Gastrocnemius medialis (tissue), 4 donors: ENCODE measurements at regions not wholly inside any gene's neighbourhood (a gene's known extent, or its start where the extent isn't known, plus 50 kb on each side); places are given as distances from the start of the nearest gene placed in this dataset.

ENCODE experiments used
- CTCF ChIP-seq, 5 experiments: fragments of 450-650 bp in 3 of 5; fragments of 200-600 bp in 2 of 5; sonication (generic) in 2 of 5; IDR thresholded peaks in 4 of 5; conservative IDR thresholded peaks in 1 of 5; 1 replicate in 4 of 5; 2 replicates in 1 of 5; pipeline ENCODE4 v1.5.1; 2016 to 2019; ENCODE audit warnings: antibody characterized with exemption in 5 of 5, mild to moderate bottlenecking in 3 of 5, moderate library complexity in 3 of 5
- POLR2A ChIP-seq, 2 donors: fragments of 450-650 bp; IDR thresholded peaks; one replicate each; pipeline ENCODE4 v1.6.1; 2017; ENCODE audit warnings: antibody characterized with exemption in 2 of 2, mild to moderate bottlenecking in 2 of 2, moderate library complexity in 2 of 2

- TF ChIP-seq CTCF (IDR thresholded peaks at IDR 0.05 in 4 of 5, conservative IDR thresholded peaks at IDR 0.05 in 1 of 5) (no peak), POLR2A (IDR thresholded peaks at IDR 0.05) (no peak)
Observed at GRCh38 chrX:122122274-122122673, 1061.8 kb upstream of the GRIA3 start.
